Skeletal muscle tissue (tissue), 3 donors: ENCODE measurements at regions not wholly inside any gene's neighbourhood (a gene's known extent, or its start where the extent isn't known, plus 50 kb on each side); places are given as distances from the start of the nearest gene placed in this dataset.
A peak's percentile ranks its signal among the peaks of the same experiment; 100 is the strongest.

Source experiments
- H3K27ac ChIP-seq: one replicate; pipeline ENCODE4 v1.7.0; 2013; ENCODE audit warnings: mild to moderate bottlenecking, low read depth, low read length, inconsistent platforms
- H3K27me3 ChIP-seq, 3 donors: one replicate each; pipeline ENCODE4 v1.7.0; 2013; ENCODE audit warnings: low read length in 3 of 3; ENCODE audit not compliant: control insufficient read depth in 3 of 3, insufficient read depth in 3 of 3
- H3K36me3 ChIP-seq, 3 donors: one replicate each; pipeline ENCODE4 v1.7.0; 2013; ENCODE audit warnings: low read length in 3 of 3; ENCODE audit not compliant: control insufficient read depth in 3 of 3, insufficient read depth in 3 of 3
- H3K4me1 ChIP-seq, 3 donors: one replicate each; pipeline ENCODE4 v1.7.0; 2013; ENCODE audit warnings: low read length in 3 of 3, mild to moderate bottlenecking in 3 of 3; ENCODE audit not compliant: control insufficient read depth in 3 of 3, insufficient read depth in 3 of 3
- H3K4me3 ChIP-seq, 3 donors: one replicate each; pipeline ENCODE4 v1.7.0; 2013; ENCODE audit warnings: low read length in 3 of 3
- H3K9ac ChIP-seq, 3 donors: one replicate each; pipeline ENCODE4 v1.7.0; 2013; ENCODE audit warnings: low read length in 3 of 3, mild to moderate bottlenecking in 3 of 3, moderate library complexity in 2 of 3, low read depth in 1 of 3
- H3K9me3 ChIP-seq, 3 donors: one replicate each; pipeline ENCODE4 v1.7.0; 2013; ENCODE audit warnings: low read length in 3 of 3; ENCODE audit not compliant: control insufficient read depth in 3 of 3
- donor health status: Osteomylitis.

DNA sequence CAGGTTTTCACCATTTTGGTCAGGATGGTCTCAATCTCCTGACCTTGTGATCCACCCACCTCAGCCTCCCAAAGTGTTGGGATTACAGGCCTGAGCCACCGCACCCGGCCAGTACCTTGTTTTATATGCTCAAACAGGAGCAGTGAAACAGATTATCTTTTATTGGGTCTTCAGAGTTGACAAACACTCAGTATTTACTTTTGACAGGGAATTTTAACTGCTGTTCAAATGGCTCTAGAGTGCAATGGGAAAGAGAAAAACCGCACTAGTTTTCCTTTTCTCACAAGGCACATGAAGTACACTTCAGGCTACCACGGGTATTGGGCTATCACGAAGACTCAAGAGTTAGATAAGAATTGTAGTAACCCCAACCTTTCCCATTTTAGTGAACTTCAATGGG lies 471.9 kb upstream of the DAB2 start:
- no peak overlapping the region for H3K9ac ChIP-seq
- H3K9me3 ChIP-seq: no peaks in the 10 kb centered on the region
- H3K36me3 ChIP-seq: no peaks in the 10 kb centered on the region
- H3K4me3 ChIP-seq: no peak overlapping the region
- H3K27ac ChIP-seq: no peak overlapping the region
- H3K4me1 ChIP-seq: no peaks in the 10 kb centered on the region
- H3K27me3 ChIP-seq: no peaks in the 10 kb centered on the region

DNA sequence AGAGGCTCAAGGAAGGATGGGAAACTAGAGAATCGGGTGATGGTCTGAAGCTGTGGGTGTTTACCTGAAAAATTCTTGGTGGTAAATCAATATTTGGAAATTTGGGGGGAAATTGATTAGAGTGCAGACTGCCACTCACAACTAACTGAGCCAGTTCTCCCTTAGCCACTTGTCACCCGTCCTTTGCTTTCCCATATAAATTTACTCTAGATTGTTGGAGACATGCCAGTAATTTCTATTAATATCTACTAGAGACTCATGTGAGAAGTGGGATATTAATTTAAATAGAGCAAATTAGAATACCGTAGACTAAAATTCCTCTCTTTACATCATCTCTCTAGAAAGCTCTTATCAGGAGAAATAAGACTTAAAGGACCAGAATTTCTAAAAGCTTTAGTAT lies 471.3 kb upstream of the DAB2 start:
- Histone ChIP-seq H3K27ac (no peak overlapping the region), H3K4me3 (no peak overlapping the region), H3K9ac (no peak overlapping the region), H3K4me1 (no peaks in the 10 kb centered on the region), H3K36me3 (no peaks in the 10 kb centered on the region), H3K9me3 (no peaks in the 10 kb centered on the region), H3K27me3 (no peaks in the 10 kb centered on the region)

- no peaks in the 10 kb centered on the region for H3K36me3 ChIP-seq
- no peak overlapping the region for H3K9ac ChIP-seq
- no peaks in the 10 kb centered on the region for H3K27me3 ChIP-seq
- no peaks in the 10 kb centered on the region for H3K4me1 ChIP-seq
- H3K9me3 ChIP-seq: no peaks in the 10 kb centered on the region
- no peak overlapping the region for H3K27ac ChIP-seq
- H3K4me3 ChIP-seq: no peak overlapping the region
Measured at GRCh38 chr5:39892708-39893107, 467.9 kb upstream of the DAB2 start.

DNA sequence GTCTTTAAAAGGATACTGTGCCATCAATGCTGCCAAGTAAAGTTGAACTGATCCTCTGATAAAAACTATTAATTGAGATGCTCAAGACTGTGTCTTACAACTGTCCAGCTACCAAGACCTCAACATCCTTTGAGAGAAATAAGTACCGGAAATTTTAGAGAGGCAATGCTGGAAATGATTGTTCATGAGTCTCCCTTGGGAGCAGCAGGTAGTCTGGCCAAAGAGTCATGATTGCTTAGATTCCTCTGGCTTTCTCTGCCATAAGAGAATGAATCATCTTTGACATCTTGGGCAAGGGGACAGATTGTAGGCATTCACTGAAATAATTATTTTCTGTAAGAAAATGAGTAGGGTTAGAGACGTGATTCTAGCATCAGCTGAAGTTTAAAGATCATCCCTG lies 466.6 kb upstream of the DAB2 start:
- Histone ChIP-seq H3K27me3 (no peaks in the 10 kb centered on the region), H3K4me1 (no peaks in the 10 kb centered on the region), H3K27ac (peak overlapping the region; percentile 48), H3K9ac (no peak overlapping the region), H3K36me3 (no peaks in the 10 kb centered on the region), H3K4me3 (no peak overlapping the region), H3K9me3 (no peaks in the 10 kb centered on the region)

- no peaks in the 10 kb centered on the region for H3K36me3 ChIP-seq
- no peak overlapping the region for H3K27ac ChIP-seq
- no peak overlapping the region for H3K9ac ChIP-seq
- H3K27me3 ChIP-seq: no peaks in the 10 kb centered on the region
- H3K9me3 ChIP-seq: no peaks in the 10 kb centered on the region
- no peaks in the 10 kb centered on the region for H3K4me1 ChIP-seq
- H3K4me3 ChIP-seq: no peak overlapping the region
Measured at GRCh38 chr5:39880985-39881384, 456.2 kb upstream of the DAB2 start.

DNA sequence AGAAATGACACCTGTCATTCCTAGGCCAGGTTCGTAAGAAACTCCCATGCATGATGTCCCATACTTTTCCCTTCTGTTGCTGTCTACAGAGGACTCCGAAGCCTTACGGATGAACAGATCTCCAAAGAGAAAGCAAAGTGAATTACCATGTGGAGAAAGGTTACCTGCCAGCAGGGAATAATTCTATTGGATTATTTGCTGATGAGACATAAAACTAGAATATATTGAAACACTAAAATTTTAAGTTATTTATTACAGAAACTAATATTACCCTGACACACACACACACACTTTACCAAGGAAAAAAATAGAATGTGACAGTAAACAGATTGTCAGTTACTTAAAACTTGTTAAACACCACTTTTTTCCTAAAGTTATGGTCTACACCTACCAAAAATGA lies 452.7 kb upstream of the DAB2 start:
- H3K4me3 ChIP-seq: no peak overlapping the region
- no peaks in the 10 kb centered on the region for H3K36me3 ChIP-seq
- no peaks in the 10 kb centered on the region for H3K9me3 ChIP-seq
- no peak overlapping the region for H3K9ac ChIP-seq
- H3K27ac ChIP-seq: no peak overlapping the region
- H3K27me3 ChIP-seq: no peaks in the 10 kb centered on the region
- no peaks in the 10 kb centered on the region for H3K4me1 ChIP-seq

DNA sequence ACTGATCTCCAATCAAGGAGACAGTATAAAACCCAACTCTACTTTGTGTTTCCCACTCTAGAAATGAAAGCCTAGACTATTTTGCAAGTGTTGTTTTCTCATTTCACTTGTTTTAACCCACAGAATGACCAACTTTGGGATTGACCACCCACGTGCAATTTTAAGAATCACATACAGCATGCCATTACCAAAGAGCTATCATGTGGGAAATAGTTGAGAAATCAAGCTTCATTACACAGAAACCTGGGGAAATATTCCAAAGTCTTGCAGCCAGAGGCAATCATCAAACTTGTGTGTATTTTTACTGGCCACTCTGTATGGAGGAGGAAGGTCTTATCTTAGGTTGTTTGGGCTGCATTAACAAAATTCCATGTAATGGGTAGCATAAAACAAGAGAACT lies 451.4 kb upstream of the DAB2 start:
- H3K36me3 ChIP-seq: no peaks in the 10 kb centered on the region
- no peaks in the 10 kb centered on the region for H3K27me3 ChIP-seq
- no peaks in the 10 kb centered on the region for H3K9me3 ChIP-seq
- H3K4me3 ChIP-seq: no peak overlapping the region
- no peaks in the 10 kb centered on the region for H3K4me1 ChIP-seq
- H3K27ac ChIP-seq: no peak overlapping the region
- H3K9ac ChIP-seq: no peak overlapping the region

DNA sequence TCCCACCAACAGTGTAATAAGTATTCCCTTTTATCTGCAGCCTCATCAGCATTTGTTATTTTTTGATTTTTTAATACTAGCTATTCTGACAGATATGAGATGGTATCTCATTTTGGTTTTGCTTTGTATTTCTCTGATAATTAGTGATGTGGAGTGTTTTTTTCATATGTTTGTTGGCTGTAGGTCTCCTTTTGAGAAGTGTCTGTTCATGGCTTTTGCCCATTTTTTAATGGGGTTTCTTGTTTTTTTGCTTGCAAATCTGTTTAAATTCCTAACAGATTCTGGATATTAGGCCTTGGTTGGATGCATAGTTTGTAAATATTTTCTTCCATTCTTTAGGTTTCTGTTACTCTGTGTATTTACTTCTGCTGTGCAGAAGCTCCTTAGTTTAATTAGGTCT lies 445.4 kb upstream of the DAB2 start:
- Histone ChIP-seq H3K9ac (no peak overlapping the region), H3K4me1 (no peaks in the 10 kb centered on the region), H3K36me3 (no peaks in the 10 kb centered on the region), H3K27me3 (no peaks in the 10 kb centered on the region), H3K9me3 (no peaks in the 10 kb centered on the region), H3K4me3 (no peak overlapping the region), H3K27ac (no peak overlapping the region)

- Histone ChIP-seq H3K4me3 (no peak overlapping the region), H3K9ac (no peak overlapping the region), H3K4me1 (no peaks in the 10 kb centered on the region), H3K27me3 (no peaks in the 10 kb centered on the region), H3K36me3 (no peaks in the 10 kb centered on the region), H3K27ac (no peak overlapping the region), H3K9me3 (no peaks in the 10 kb centered on the region)
Measured at GRCh38 chr5:39869396-39869795, 444.6 kb upstream of the DAB2 start.

DNA sequence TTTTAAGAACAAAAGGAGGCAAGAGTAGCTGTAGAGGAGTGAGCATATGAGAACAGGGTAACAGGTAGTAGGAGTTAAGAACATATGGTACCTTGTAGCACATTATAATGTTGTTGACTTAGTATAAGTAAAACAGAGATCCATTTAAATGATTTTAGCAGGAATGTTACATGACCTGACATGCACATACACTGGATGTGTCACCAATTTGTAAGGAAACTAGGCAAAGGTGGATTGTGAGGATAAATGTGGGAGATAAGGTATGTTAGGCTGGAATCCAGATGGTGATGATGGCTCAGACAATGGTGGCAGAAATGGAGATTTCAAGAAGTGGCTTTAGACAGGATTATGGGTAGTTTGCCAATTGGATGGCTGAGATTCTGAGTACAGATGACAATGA lies 443.1 kb upstream of the DAB2 start:
- Histone ChIP-seq H3K36me3 (no peaks in the 10 kb centered on the region), H3K27me3 (no peaks in the 10 kb centered on the region), H3K4me1 (no peaks in the 10 kb centered on the region), H3K4me3 (no peak overlapping the region), H3K9ac (no peak overlapping the region), H3K27ac (no peak overlapping the region), H3K9me3 (no peaks in the 10 kb centered on the region)

DNA sequence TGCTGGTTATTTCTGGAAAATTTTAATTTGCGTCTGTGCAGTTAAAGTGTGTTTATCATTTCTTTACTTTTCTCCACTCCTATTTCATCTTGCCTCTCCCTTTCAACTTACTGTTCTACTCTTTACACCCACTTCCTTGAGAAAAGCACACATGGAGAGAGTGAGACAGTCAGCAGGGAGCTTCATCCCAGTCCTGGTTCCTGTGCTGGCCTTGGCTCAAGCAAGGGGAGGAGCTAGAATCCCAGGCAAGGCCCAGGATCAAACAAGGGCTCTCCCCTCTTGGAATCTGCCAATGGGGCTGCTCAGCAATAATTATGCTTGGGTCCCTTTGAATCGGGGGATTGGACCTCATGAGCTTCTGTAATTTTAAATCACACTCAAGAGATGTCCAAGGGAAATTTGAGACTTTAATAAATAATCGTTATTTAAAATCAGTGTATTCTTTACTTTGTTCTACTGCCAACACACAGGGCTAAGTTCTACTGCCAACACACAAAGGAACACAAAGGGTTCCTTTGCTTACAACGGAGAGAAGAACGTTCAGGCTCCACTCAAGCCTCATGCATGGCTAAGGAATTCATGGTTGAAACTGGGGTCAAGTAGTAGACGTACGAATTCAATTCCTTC lies 439.3 kb upstream of the DAB2 start:
- H3K4me1 ChIP-seq: no peaks in the 10 kb centered on the region
- H3K27me3 ChIP-seq: no peaks in the 10 kb centered on the region
- no peak overlapping the region for H3K4me3 ChIP-seq
- H3K27ac ChIP-seq: no peak overlapping the region
- no peaks in the 10 kb centered on the region for H3K36me3 ChIP-seq
- H3K9ac ChIP-seq: no peak overlapping the region
- H3K9me3 ChIP-seq: peaks cover 0 to 3% (median 0%) of the 10 kb centered on the region in 3 donors
